SK-N-MC (cell line): ENCODE measurements at regions not wholly inside any gene's neighbourhood (a gene's known extent, or its start where the extent isn't known, plus 50 kb on each side); places are given as distances from the start of the nearest gene placed in this dataset.

Experiments used
- DNase-seq: peaks from one replicate; pipeline ENCODE4 v3.0.0-alpha.2; 2011; ENCODE audit warnings: low read depth, low spot score
- H3K27ac ChIP-seq: fragments of 200-600 bp; sonication (generic); 2 replicates; pipeline ENCODE4 v1.5.1; 2016; ENCODE audit warnings: mixed run types
- H3K36me3 ChIP-seq: fragments of 200-600 bp; sonication (generic); 2 replicates; pipeline ENCODE4 v1.6.1; 2017; ENCODE audit warnings: antibody characterized with exemption, low read length, mixed read lengths; ENCODE audit not compliant: insufficient read depth
- H3K4me3 ChIP-seq: fragments of 200-600 bp; sonication (generic); 2 replicates; pipeline ENCODE4 v1.5.1; 2016
- H3K9ac ChIP-seq: fragments of 200-600 bp; sonication (generic); 2 replicates; pipeline ENCODE4 v1.8.0; 2017; ENCODE audit warnings: mixed run types, mixed read lengths; ENCODE audit not compliant: insufficient read length
- H3K9me3 ChIP-seq: fragments of 200-600 bp; sonication (generic); 2 replicates; pipeline ENCODE4 v1.6.1; 2017; ENCODE audit warnings: low read depth, mild to moderate bottlenecking, antibody characterized with exemption, low read length, moderate library complexity, mixed read lengths
- EZH2 ChIP-seq: fragments of 200-600 bp; sonication (generic); IDR thresholded peaks from one replicate; pipeline ENCODE4 v1.6.1; 2017; ENCODE audit warnings: antibody characterized with exemption
- FOXP2 ChIP-seq: optimal IDR thresholded peaks from 2 replicates; pipeline ENCODE3; 2011; ENCODE audit warnings: mild to moderate bottlenecking, moderate library complexity; ENCODE audit not compliant: insufficient read depth; ENCODE audit errors: extremely low read length, control extremely low read depth
- POLR2AphosphoS5 ChIP-seq: IDR thresholded peaks from 2 replicates; pipeline ENCODE4 v1.6.1; 2012; ENCODE audit warnings: mild to moderate bottlenecking, low read depth, low read length, borderline replicate concordance

DNA sequence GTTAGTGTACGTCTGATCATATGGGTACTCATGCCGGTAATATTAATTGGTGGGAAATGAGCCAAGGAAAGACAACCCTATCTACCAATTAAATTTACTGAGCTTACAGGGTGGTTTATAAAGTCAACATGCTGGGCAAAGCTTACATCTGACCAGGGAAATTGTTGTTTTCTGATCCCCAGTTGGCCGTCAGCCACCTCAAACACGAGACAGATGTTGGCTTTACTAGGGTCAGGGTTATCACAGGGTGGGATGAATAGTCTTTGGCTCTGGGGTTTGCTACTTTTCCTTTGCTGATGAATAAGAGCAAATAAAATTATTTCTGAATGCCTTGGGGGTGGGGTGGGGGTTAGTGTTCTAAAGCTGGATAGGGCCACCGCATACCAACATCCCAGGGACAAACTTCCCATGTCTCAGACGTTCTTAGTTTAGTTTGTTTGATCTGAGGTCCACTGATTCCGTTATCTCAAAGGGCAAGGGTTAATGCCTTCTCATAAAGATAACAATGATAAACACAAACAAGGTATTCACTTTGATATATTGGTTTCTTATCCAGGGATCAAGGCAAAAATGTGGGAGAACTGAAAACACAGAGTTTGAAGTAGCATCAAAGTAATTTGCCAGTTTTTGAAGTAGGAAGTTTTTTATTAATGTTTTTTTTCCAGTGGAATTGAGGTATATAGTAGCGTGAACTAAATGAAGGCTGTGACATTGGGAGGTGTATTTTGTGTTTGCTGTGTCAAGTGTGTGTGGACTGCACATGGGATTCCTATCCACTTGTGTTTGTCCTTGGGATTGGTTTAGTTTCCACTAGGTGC, 109.1 kb upstream of the RPS23 start:
- DNase-seq: no peak
- Histone ChIP-seq H3K4me3 (no peak overlapping the region), H3K27ac (no peak overlapping the region), H3K9ac (no peak overlapping the region), H3K9me3 (no peaks in the 10 kb centered on the region), H3K36me3 (no peaks in the 10 kb centered on the region)
- TF ChIP-seq EZH2 (no peak), POLR2AphosphoS5 (no peak), FOXP2 (no peak)

DNA sequence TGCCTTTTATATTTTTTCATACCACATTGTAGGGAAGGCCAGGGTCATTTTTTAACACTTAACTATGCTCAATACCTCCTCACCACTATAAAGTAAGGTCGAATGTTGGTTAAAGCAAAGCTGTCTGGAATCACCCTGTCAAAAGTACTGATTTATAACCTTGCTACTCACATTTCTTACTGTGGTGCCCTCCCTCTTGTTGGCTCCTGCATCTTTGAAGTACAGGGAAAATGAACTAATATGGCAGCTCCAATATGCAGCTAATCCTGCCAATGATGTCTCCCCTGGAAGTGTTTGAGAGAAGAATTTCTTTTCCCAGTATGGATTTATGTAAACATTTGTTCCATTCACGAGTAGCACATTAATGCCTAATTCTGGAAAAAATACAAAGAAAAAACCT, 108.4 kb upstream of the RPS23 start:
- no peak overlapping the region for H3K9ac ChIP-seq
- no peak overlapping the region for H3K27ac ChIP-seq
- H3K36me3 ChIP-seq: no peaks in the 10 kb centered on the region
- TF ChIP-seq FOXP2 (no peak), POLR2AphosphoS5 (no peak), EZH2 (no peak)
- DNase-seq: no peak
- H3K9me3 ChIP-seq: no peaks in the 10 kb centered on the region
- no peak overlapping the region for H3K4me3 ChIP-seq

DNA sequence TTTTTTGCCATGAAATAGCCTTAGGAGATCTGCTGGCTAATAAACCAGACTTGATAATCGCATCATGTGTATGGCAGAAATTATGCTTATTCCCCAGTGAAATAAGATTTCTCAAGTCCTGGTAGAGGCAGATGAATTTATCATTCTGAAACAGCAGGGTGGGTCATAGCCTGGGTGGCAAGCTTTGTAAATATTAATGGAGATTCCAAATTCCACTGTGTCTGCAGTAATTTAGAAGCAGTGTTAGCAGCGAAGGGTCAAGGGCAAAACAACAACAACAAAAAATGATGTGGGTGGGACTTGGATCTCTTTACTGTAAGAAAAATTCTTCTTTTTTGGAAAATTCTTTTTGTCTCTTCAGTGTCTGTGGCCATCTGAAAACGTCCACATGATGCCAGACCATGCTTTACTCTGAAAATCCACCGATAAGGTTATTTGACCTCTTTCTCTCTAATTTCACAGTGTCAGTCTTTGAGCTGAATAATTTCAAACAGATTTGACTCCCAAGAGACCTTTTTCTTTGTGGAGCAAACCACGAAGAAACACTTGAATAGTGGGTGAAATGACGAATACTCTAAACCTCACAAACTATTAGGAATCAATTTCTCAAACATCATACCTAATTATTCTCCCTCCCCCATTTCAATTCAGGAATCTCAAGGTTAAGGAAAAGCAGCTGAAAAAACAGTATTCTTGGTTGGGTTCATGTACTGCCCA, 106.0 kb upstream of the RPS23 start:
- no peak for DNase-seq
- H3K9ac ChIP-seq: no peak overlapping the region
- peak overlapping the region; percentile 13; the same call in 1 of the 2 replicates for H3K4me3 ChIP-seq
- TF ChIP-seq EZH2 (no peak), POLR2AphosphoS5 (no peak), FOXP2 (no peak)
- no peaks in the 10 kb centered on the region for H3K36me3 ChIP-seq
- H3K27ac ChIP-seq: no peak overlapping the region
- H3K9me3 ChIP-seq: no peaks in the 10 kb centered on the region

DNA sequence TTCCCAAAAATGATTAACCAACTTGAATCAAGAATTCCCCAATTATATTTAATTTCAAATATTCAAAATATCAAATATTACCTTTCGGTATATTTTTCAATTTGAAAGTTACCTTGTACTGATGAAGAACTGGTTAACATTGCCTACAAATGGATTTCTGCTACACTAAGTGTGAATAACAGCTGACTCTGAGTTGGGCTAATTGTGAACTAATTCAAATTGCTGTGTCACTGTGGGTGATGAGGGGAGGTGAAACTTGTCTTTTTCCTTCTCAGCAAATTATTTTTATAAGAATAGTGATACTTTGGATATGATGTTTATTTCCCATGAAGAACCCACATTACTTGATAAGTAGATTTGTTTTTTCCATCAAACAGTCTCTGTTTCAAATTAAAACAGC, 103.4 kb upstream of the RPS23 start:
- no peak overlapping the region for H3K4me3 ChIP-seq
- no peak for DNase-seq
- no peak overlapping the region for H3K27ac ChIP-seq
- no peak overlapping the region for H3K9ac ChIP-seq
- no peaks in the 10 kb centered on the region for H3K9me3 ChIP-seq
- TF ChIP-seq FOXP2 (no peak), POLR2AphosphoS5 (no peak), EZH2 (no peak)
- no peaks in the 10 kb centered on the region for H3K36me3 ChIP-seq

DNA sequence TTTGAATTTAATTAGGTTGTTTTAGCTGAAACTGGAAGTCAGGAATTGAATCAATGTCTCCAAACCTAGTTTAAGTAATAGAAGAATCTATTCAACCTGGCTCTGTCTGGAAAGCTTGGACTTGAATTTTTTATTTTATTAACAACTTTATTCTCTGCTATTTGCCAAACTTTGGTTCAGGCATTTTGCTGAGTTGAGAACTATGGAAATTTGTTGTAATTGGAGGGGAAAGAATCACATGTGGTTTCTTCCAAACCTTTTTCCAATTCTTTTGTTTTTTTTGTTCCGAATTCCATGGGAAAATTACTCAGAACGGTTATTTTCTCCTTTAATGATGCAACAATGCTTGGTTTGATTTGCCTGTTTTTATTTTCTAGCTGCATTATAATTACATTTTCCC, 98.2 kb upstream of the RPS23 start:
- Histone ChIP-seq H3K4me3 (no peak overlapping the region), H3K9ac (no peak overlapping the region), H3K9me3 (no peaks in the 10 kb centered on the region), H3K36me3 (no peaks in the 10 kb centered on the region), H3K27ac (no peak overlapping the region)
- TF ChIP-seq FOXP2 (no peak), EZH2 (no peak), POLR2AphosphoS5 (no peak)
- no peak for DNase-seq

DNA sequence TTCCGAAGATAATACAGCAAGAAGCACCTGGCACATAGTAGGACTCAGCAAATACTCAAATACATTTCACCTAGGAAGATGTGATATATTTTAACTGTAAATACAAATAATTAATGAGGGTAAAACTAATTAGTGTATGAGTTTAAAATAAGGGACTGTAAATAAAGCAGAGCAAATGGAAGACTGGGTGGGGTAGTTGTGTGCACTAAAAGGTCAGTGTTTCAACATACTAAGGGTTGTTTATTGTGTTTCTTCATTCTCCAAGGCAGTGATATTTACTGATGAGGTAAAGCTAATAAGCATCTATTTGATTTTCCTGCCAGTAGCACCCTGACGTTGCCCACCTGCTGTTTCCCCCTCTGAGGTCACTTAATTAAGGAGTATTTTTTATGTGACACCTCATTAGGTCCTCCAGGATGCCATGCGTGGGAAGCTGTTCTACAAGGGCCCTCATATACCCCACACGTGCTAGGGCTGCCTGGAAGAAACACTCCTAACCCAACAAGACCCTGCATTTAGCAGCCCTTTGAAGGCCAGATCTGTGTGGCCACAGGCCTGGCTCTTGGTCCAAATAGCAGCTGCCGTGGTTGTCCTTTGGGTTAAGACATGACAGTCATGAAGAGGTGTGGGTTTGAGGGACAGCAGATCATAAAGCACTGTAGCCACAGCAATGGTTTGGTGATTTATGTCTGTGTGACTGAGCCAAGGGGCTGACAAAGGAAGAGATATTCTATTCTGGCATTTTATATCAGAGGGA, 97.5 kb upstream of the RPS23 start:
- Histone ChIP-seq H3K4me3 (no peak overlapping the region), H3K9me3 (no peaks in the 10 kb centered on the region), H3K36me3 (no peaks in the 10 kb centered on the region), H3K27ac (no peak overlapping the region), H3K9ac (no peak overlapping the region)
- DNase-seq: no peak
- TF ChIP-seq POLR2AphosphoS5 (no peak), FOXP2 (no peak), EZH2 (no peak)

DNA sequence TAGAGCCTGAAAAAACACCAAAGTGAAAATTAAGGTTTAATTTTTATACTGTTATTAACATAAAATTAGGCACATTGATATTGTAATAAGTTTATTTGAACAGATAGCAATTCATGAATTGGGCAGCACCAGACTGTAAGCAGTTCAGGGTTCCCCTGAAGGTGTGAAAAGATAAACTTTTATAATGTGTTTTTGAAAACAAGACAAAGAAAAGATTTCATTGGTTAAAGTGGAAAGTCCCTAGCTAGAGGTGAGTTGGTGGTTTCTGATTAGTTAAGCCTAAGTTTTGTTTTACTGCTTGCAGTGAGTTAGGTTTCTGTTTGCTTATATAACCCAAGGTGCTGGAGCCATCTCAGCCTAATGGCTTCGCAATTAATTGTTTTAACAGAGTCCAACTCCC, 96.5 kb upstream of the RPS23 start:
- H3K27ac ChIP-seq: no peak overlapping the region
- H3K9me3 ChIP-seq: no peaks in the 10 kb centered on the region
- H3K9ac ChIP-seq: no peak overlapping the region

DNA sequence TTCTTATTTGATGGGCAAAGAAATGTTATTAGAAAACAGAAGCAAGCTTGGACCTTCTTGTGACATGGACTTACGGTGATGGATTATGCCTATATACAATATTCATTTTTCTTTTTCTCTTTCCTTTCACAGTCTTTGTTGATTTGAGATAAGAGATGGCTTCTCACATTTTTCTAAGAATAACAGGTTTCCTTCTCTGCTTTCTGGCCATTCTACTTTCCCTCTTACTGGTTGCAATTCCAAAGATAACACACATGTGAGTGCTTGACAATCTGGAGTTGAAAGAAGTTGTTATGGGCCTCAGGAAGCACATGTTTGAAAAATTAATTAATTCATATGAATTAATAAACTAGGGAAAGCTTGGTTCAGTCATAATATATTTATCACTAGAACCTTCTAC, 89.8 kb upstream of the RPS23 start:
- no peak overlapping the region for H3K4me3 ChIP-seq
- no peak for DNase-seq
- no peaks in the 10 kb centered on the region for H3K36me3 ChIP-seq
- no peak overlapping the region for H3K27ac ChIP-seq
- TF ChIP-seq FOXP2 (no peak), EZH2 (no peak), POLR2AphosphoS5 (no peak)
- no peak overlapping the region for H3K9ac ChIP-seq
- no peaks in the 10 kb centered on the region for H3K9me3 ChIP-seq

More for the DNA sequence above, 96.5 kb upstream of the RPS23 start:
- no peaks in the 10 kb centered on the region for H3K36me3 ChIP-seq
- TF ChIP-seq EZH2 (no peak), FOXP2 (no peak), POLR2AphosphoS5 (no peak)
- no peak overlapping the region for H3K4me3 ChIP-seq
- DNase-seq: no peak
